ENCODE measurements at regions not wholly inside any gene's neighbourhood (a gene's known extent, or its start where the extent isn't known, plus 50 kb on each side); places are given as distances from the start of the nearest gene placed in this dataset.

DNA sequence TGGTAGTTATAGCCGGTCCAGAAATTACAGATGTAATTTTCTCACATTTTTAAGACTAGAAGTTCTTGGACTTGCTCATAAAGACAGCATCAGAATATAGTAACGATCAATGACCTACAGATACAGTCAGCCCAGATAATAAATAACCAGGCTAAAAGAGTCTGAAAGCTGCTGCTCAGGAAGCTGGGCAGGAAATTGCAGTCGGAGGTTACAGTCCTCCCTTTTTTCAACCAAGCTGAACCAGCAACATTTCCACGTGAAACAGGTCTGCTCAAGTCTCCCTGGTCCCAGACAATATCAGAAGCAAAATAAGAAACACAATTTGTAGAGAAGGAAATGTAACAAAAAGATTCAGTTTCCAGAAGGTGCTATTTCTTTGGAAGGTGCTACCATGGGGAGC, 457.4 kb downstream of the SIPA1L2 start:
- TF ChIP-seq, protein P1, sequence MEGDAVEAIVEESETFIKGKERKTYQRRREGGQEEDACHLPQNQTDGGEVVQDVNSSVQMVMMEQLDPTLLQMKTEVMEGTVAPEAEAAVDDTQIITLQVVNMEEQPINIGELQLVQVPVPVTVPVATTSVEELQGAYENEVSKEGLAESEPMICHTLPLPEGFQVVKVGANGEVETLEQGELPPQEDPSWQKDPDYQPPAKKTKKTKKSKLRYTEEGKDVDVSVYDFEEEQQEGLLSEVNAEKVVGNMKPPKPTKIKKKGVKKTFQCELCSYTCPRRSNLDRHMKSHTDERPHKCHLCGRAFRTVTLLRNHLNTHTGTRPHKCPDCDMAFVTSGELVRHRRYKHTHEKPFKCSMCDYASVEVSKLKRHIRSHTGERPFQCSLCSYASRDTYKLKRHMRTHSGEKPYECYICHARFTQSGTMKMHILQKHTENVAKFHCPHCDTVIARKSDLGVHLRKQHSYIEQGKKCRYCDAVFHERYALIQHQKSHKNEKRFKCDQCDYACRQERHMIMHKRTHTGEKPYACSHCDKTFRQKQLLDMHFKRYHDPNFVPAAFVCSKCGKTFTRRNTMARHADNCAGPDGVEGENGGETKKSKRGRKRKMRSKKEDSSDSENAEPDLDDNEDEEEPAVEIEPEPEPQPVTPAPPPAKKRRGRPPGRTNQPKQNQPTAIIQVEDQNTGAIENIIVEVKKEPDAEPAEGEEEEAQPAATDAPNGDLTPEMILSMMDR (IDR thresholded peaks at IDR 0.05) = no peak

DNA sequence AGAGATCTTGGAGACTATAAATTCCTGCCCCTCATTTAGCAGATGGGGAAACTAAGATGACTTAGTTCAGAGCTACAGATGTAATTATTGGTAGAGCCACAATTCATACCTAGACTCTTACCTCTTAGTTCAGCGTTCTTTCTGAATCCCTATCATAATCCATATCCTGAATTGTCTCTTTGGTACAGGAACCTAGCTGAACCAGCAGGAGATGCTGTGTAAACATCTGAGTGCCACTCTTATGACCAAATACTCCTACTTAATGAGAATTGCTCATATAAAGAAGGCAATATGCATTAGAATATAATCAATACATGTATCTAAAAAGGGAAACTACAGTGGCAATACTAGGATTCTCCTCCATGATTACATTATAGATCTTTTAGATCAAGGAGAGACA, 459.0 kb downstream of the SIPA1L2 start:
- TF ChIP-seq, protein P1 (IDR thresholded peaks at IDR 0.05) = 0 out of 2 replicates have a peak, but pooled peaks have one; percentile 34

DNA sequence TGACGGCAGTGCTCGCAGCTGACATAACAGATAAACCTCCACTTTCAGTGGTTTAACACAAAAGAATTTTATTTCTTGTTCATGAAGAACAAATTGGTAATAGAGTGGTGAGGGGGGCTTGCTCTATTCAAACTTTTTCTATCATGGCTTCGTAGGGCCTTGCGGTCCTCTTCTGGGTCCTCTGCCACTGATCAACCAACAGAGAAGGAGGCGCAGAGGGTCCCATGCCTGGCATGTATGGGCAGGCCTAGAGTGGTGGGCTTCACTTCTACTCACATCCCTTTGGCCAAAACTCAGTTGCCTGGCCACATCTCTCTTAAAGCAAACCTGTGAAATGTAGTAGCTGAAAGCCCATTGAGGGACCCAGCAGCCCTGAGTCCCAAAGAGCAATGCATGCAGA, 460.5 kb downstream of the SIPA1L2 start:
- TF ChIP-seq, protein P1 (IDR thresholded peaks at IDR 0.05) = no peak

DNA sequence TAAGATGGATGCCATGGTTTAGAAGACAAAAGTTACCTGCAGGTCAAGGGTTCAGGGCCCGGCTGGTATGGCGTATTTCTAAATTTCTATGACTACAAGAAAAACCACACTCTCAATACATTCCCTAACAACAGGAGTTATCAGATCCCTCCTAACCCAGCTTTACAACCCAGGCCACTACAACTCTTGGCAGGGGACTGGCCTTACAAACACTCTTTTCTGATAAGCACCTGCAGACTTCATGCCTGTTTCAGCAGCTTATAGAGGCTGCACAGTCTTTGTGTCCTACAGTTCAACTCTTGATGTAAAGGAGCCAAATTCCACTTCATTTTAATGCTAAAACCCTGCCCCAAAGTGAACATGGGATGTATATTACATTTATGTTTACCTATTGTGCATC, 461.4 kb downstream of the SIPA1L2 start:
- TF ChIP-seq, protein P1 (IDR thresholded peaks at IDR 0.05) = no peak

DNA sequence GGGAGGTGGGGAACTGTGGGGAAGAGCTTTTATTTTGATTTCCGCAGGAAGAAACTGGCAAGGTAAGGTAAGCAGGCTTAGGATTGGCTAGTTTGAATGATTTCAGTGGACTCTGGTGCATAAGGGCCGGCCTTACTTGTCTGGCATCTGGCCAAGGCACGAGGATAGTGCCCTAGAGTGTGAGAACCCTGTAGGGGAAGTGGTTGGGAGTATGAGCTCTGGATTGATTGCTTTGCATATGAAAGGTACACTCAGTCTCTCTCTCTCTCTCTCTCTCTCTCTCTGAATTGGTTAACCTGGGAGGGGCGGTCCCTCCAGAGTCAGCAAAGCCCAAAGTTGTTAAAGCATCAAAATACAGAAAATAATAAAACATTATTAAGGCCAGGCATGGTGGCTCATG, 463.0 kb downstream of the SIPA1L2 start:
- TF ChIP-seq, protein P1 (IDR thresholded peaks at IDR 0.05) = no peak

DNA sequence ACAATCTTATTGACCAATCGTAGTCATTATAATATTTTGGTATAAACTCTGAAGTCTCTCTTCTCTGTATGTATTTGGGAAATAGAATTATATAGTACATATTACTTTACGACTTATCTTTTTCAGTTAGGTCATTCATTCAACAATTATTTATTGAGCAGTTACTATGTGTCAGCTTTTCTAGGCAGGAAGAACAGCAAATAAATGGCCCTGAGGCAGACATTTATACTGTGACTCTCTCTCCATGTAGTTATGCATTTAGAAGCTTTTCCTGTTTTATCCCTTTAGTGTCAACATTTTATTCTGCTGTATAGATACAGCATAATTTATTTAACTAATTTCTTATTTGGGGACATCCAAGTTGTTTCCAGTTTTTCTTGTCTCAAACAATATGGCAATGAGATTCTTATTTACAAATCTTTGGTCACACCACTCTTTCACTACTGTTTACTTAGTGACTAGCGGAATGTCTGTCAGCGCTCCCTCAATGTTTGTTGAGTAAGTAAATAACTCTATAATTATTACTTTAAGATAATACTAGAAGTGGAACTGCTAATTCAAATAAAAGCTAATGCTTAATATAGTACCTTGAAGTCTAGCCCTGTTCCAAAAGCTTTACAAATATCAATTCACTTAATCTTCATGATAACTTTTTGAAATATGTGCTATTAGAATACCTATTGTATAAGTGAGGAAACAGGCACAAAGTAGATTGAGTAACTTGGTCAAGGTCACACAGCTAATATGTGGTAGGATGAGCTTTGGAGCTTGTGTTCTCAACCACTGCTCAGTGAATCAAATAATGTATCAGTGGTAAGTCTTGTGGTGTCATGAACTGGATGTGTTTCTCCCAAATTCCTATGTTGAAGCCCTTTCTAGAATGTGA, 465.6 kb downstream of the SIPA1L2 start:
- TF ChIP-seq, protein P1 (IDR thresholded peaks at IDR 0.05) = no peak

DNA sequence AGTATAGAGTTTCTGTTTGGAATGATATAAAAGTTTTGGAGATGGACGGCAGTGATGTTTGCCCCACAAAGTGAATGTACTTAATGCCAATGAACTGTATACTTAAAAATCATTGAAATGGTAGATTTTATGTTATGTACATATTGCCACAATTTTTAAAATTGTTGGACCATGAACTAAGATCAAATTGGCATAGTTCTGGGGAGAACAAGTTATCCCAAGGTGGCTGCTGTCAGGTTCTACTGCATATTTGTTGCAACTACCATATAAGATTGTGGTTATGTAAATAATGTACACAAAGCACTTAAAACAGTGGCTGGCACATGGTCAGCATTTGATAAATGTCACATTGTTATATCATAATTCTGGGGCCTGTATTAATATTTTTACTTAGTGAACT, 466.4 kb downstream of the SIPA1L2 start:
- TF ChIP-seq, protein P1 (IDR thresholded peaks at IDR 0.05) = no peak

All from LNCAP (cell line).